22Rv1 (cell line): ENCODE measurements at regions not wholly inside any gene's neighbourhood (a gene's known extent, or its start where the extent isn't known, plus 50 kb on each side); places are given as distances from the start of the nearest gene placed in this dataset.
"Not testable (repeated sequence)": the region's sequence is repeated elsewhere in the genome, so short reads cannot be mapped to it uniquely, and the experiment has no call there.

Source experiments
- H3K27ac ChIP-seq: fragments of 450-650 bp; 2 replicates; pipeline ENCODE4 v1.5.1; 2017
- ZFX ChIP-seq: fragments of 450-650 bp; IDR thresholded peaks from 2 replicates; pipeline ENCODE4 v1.6.1; 2017; ENCODE audit warnings: antibody characterized with exemption, borderline replicate concordance
- TF ChIP-seq, protein P1 (sequence below): fragments of 450-650 bp; IDR thresholded peaks from 2 replicates; pipeline ENCODE4 v1.5.1; 2017; ENCODE audit warnings: mild to moderate bottlenecking

DNA sequence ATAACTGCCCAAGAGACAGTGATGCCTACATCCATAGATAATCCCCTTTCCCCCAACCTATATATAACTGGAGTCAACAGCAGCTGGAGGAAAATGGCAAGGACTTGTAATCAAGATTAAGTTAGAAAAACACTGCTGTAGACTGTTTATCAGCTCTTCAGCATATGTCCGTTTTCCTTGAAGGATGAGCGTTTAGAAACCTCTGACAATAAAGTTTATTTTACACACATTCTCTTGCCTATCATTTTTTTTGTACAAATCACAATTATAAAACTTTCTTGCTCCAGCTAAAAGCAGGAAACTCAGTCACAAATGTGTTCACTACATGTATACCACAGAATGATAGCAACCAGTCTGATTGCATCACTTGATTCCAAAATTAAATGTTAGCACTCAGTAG, 50.8 kb downstream of the PPIAL4G start:
- H3K27ac ChIP-seq = not testable (repeated sequence)

DNA sequence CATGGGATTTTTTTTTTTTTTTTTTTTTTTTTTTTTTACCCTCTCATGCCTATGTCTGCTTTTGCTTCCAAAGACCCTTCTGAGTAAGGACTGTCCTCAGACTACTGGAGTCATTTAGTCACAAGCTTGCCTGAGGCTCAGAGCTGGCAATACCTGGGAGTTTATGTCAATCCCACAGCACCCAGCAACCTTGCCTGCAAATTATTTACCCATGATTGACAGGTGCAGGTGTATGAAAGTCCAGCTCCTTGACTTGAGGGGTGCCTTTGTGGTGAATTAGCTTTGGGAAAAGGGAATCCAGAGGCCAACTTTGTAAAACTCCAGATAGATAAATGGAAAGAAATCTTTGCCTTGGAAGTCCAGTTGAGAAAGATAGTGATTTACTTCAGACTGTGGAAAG, 53.2 kb downstream of the PPIAL4G start:
- H3K27ac ChIP-seq = not testable (repeated sequence)

DNA sequence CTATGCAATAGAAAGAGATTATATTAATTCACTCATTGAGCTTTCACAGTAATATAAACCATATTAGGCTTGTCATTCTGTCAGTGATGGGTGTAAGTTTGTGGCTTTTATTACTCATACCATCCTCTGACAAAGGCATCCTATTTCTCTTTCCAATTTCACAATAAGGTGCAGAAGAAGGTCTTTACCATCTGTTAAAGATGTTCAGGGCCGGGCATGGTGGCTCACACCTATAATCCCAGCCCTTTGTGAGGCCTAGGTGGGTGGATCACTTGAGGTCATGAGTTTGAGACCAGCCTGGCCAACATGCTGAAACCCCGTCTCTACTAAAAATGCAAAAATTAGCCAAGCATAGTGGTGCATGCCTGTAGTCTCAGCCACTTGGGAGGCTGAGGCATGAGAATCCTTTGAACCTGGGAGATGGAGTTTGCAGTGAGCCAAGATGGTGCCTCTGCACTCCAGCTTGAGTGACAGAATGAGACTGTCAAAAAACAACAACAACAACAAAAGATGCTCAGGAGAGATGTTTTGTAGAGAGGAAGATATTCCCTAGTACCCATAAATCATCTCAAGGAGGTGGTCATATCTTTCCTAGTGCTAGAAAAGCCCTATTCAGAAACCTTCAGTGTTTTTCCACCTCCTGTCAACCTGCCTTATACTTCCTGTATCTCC, 56.0 kb downstream of the PPIAL4G start:
- H3K27ac ChIP-seq = not testable (repeated sequence)

DNA sequence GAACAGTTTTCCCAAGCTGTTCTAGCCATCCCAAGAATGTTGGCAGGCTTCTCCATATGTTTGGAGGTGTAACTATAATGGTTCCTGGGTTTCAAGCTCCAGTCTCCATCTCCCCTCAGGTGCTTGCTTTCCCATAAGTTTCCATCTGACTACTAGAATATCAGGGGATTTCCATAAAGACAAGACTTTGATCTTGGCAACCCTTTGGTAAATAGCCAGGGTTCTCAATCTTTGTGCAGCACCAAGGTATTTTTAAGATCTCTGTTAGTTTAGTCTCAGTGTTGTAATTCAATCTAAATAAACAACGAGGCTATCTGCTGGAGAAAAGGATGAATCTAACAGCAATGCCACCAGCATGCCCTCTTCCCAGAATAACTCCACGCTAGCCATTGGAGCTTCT, 56.7 kb downstream of the PPIAL4G start:
- not testable (repeated sequence) for H3K27ac ChIP-seq

DNA sequence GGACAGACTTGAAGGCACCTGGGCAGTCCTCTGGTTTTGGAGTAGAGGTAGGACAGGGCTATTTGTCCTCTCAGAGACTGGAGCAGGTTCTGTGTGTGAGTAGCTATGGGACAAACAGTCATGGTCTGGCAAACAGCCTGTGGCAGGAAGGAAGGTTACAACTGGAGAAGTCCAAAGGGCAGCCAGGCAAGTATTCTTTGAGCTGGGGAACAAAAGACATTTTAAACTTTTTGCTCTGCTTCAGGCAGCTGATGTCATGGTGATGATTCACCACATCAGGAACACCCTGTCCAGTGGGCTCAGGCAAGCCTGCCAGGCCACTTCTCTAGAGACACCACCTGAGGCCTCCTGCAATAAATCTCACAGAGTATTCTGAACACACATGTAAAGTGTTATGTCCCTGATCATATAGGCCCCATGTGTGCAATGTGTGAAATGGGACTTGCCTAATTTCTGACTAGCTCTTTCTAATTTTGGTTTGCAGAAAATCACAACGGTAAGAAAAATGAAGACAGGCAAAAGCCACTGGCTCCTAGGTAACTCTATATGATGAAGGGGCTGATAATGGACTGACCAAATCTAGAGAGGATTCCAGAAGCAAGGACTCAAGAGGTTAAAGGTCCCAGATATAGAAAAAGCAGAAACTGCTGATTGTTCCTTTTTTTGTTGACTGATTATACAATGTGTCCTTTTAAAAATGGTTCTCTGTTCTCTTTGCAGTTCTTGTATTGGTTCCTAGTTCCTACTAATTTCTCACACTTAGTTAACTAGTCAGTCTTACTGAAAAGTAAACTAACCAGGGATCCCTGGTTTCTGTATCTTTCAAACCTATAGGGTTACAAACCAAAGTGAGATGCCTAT, 58.7 kb downstream of the PPIAL4G start:
- H3K27ac ChIP-seq = peak overlapping the region; percentile 60

DNA sequence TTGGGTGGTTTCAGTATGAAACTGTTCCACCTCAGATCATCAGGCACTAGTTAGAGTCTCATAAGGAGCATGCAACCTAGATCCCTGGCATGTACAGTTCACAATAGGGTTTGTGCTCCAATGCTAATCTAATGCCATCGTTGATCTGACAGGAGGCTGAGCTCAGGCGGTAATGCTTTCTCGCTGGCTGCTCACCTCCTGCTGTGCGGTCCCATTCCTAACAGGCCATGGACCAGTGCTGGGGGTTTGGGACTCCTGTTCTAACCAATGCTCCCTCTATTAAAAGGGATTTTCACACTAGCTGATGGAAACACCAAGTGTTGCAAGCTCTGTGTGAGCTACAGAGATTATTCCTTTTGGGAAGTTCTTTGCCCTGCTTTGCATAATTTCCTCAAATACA, 60.2 kb downstream of the PPIAL4G start:
- peak overlapping the region; percentile 60 for H3K27ac ChIP-seq

DNA sequence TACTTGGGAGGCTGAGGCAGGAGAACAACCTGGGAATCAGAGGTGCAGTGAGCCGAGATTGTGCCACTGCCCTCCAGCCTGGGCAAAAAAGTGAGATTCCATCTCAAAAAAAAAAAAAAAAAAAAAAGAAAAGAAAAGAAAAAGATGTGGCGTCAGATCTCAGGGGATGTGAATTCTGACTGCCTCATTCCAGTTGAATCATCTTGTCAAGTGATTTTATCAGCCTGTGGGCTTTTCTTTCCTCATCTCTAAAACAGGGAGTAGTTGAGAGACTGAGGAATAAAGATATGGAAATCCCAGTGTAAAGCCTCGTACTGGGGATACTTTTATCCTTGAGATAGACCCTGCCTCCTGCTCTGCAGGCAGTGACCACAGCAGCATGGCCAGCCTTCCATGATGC, 65.9 kb downstream of the PPIAL4G start:
- not testable (repeated sequence) for H3K27ac ChIP-seq

DNA sequence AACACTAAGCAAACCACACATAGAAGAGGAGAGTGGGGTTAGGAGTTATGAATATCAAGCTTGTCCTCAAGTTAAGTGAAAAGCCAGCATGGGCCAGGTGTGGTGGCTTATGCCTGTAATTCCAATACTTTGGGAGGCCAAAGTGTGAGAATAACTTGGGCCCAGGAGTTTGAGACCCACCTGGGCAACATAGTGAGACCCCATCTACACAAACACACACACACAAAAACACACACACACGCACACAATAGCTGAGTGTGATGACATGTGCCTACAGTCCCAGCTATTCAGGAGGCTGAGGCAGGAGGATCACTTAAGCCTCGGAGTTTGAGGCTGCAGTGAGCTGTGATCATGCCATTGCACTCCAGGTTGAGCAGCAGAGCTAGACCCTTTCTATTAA, 69.7 kb downstream of the PPIAL4G start:
- not testable (repeated sequence) for H3K27ac ChIP-seq

DNA sequence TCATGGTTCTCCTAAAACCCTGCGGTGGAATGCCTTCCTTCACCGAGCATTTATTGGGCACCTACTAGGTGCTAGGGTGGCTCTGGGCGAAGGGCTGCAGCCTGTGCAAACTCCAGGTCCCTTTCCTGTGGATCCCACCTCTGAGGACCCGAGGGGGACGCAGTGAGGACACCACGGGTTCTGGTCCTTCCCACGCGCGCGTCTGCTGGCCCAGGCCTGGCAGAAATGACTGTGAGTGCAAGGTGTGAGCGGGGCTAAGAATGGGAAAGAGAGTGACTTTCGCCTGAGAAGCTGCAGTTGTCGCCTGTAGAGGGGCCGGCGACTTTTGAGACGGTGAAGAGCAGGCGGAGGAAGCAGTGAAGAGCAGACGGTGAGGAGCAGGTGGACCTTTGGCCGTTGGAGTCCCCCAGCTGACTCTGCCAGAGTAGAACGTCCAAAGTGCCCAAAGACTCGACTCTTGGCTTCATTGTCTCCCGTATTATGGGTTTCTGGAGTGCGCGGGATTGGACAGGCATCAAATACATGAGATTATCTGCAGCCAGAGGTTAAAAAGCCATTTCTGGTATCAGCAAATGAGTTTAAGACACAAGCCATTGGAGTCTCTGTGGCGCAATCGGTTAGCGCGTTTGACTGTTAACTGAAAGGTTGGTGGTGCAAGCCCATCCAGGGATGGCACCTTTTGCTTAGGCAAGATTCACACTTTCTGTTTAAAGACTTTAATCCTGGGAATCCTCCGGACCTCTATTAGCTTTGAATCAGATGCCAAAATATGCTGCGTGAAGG, 78.1 kb downstream of the PPIAL4G start:
- not testable (repeated sequence) for H3K27ac ChIP-seq

DNA sequence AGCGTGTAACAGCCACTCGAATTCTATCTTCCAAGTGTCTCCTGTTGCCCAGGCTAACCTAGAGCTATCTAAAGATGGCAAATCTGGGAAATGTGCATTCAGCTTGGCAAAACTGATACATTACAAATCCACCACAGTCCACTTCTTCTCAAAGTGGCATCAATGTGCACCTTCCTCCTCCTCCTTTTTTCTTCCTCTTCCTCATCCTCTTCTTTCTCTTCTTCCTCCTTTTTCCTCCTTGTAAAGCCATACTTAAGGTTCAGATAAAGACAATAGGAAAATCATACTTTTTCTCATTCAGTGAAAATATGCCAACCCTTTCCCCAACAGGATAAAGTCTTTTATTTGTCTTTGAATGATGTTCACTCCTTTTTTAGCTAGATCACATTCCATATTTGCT, 79.2 kb downstream of the PPIAL4G start:
- not testable (repeated sequence) for H3K27ac ChIP-seq

DNA sequence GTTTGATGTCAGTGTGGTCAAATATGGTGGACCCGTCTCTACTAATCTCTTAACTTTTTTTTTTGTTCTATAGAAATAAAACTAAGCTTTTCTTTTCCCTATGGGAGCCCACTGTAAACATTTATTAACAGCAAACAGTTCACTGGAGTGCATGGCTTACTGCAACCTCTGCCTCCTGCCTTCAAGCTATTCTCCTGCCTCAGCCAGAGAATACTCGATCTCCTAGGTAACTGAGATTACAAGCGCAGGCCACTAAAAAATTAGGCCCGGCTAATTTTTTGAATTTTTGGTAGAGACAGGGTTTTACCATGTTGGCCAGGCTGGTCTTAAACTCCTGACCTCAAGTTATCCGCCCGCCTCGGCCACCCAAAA, 80.0 kb downstream of the PPIAL4G start:
- H3K27ac ChIP-seq = peak overlapping the region; percentile 61

DNA sequence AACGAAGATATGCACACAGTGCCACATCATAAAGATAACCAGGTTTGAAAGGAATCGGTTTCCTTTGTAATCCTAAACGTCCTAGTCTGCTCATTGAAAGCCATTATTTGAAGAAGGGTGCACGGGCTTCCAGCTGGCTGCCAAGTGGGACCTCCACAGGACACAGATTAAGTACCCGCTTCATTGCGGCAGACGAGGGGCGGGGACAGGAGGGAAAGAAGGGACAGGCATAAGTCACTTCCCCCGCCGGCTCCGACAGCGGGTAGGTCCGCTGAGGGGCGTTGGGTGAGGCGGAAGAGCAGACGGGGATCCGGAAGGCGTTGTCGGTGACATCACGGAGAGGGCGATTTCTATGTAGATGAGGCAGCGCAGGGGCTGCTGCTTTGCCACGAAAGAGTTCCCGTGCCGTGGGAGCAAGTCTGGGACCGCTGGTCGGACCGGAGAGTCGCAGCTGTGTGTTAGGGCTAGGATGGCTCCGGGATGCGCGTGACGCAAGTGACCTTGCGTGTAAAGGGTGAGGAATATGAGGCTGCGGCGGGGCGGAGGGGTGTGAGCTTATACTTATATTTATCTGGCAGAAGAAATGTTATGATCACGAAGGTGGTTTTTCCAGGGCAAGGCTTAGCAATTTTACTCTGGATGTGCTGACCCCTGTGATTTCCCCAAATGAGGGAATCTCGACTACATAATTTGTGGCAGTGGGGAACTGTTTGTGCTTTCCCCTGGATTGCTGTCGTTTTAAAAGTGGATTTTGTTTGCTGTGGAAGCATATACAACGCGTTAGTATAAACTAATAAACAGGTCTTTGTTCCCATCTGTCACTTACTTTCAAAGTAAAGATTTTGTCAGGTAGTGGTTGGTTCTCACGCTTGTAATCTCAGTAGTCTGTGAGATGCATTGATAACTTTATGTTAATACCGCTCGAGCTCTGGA, 80.7 kb downstream of the PPIAL4G start:
- peak overlapping the region; percentile 61 for H3K27ac ChIP-seq

DNA sequence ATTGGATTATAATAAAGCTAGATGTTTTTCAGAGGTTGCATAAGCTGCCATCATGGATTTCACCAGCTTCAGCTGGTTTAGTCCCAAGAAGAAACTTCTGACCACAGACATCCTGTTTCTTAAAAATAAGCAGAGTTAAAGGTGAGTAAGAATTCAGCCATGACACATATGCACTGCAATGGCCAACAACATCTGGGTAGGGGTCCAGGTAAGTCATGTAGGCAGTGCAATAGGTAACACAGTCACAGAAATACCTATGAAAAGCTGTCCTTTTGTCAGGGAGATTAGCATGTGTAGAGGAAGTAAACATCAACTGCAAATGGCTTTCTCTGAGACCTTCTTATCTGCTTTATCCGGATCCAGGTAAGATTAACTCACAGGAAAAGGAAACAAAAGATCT, 85.6 kb downstream of the PPIAL4G start:
- H3K27ac ChIP-seq = not testable (repeated sequence)

DNA sequence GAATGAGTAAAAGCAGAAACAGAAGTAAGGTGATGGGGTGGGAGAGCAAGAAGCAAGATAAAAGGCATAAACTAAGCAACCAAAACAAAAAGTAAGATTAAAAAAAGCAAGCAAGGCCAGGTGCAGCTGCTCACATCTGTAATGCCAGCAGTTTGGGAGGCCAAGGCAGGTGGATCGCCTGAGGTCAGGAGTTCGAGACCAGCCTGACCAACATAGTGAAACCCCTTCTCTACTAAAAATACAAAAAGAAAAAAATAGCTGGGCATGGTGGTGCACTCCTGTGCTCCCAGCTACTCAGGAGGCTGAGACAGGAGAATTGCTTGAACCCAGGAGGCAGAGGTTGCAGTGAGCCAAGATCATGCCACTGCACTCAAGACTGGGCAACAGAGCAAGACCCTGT, 90.6 kb downstream of the PPIAL4G start:
- H3K27ac ChIP-seq = not testable (repeated sequence)

DNA sequence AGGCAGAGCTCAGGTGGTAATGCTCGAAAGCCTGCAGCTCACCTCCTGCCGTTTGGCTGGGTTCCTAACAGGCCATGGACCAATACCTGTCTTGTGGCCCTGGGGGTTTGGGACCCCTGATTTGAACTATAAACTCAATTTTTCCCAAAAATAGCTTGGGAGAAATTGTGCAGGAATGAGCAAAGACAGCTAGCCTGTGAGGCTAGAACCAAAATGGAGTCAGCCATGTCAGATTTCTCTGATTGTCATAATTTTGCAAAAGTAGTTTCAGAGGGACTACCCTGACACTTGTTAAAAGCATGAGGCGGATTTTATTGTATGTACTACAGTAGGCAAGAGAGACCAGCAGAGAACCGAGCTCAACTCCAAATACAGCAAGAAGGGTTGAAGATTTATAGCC, 91.8 kb downstream of the PPIAL4G start:
- H3K27ac ChIP-seq = not testable (repeated sequence)

DNA sequence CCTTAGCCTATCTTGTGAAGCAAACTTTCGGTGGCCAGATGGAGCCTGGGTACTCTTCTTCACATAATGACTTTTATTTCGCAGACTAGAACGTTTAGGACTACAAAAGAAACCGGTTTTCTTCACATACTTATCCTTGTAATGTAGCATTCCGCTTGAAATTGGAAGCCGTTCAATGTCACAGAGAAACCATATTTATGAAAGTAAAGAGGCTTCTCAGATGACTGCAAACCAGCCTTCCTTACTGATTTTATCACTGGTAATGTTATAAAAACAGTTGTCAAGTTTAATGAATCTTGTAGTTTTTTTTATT, 94.1 kb downstream of the PPIAL4G start:
- TF ChIP-seq, protein P1, sequence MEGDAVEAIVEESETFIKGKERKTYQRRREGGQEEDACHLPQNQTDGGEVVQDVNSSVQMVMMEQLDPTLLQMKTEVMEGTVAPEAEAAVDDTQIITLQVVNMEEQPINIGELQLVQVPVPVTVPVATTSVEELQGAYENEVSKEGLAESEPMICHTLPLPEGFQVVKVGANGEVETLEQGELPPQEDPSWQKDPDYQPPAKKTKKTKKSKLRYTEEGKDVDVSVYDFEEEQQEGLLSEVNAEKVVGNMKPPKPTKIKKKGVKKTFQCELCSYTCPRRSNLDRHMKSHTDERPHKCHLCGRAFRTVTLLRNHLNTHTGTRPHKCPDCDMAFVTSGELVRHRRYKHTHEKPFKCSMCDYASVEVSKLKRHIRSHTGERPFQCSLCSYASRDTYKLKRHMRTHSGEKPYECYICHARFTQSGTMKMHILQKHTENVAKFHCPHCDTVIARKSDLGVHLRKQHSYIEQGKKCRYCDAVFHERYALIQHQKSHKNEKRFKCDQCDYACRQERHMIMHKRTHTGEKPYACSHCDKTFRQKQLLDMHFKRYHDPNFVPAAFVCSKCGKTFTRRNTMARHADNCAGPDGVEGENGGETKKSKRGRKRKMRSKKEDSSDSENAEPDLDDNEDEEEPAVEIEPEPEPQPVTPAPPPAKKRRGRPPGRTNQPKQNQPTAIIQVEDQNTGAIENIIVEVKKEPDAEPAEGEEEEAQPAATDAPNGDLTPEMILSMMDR = no peak
- no peak for TF ChIP-seq ZFX
- H3K27ac ChIP-seq = peak overlapping the region; percentile 96
